ENCODE measurements at regions not wholly inside any gene's neighbourhood (a gene's known extent, or its start where the extent isn't known, plus 50 kb on each side); places are given as distances from the start of the nearest gene placed in this dataset.

- TF ChIP-seq CTCF (IDR thresholded peaks at IDR 0.05; ENCODE audit: extremely low read depth, insufficient read depth, missing control alignments), result no peak
- DNase-seq (ENCODE audit: low spot score), result no peak
- in situ Hi-C loops (cut with MboI; ENCODE audit: low pct_unique_long_range_greater_than_20kb, low sequenced_read_pairs, unreplicated experiment), result no loop called here
These were observed 181.9 kb upstream of the PPARGC1A start for GRCh38 chr4:24071612-24072372.

GRCh38 chr4:24070117-24070516 is 180.3 kb upstream of the PPARGC1A start:
- in situ Hi-C loops (cut with MboI; ENCODE audit: low pct_unique_long_range_greater_than_20kb, low sequenced_read_pairs, unreplicated experiment), result no loop called here
- DNase-seq (ENCODE audit: low spot score), result no peak
- no peak for TF ChIP-seq CTCF (IDR thresholded peaks at IDR 0.05; ENCODE audit: extremely low read depth, insufficient read depth, missing control alignments)

GRCh38 chr4:24067367-24068193 is 177.7 kb upstream of the PPARGC1A start:
- DNase-seq (ENCODE audit: low spot score), result no peak
- in situ Hi-C loops (cut with MboI; ENCODE audit: low pct_unique_long_range_greater_than_20kb, low sequenced_read_pairs, unreplicated experiment), result no loop called here

GRCh38 chr4:24065974-24066373 is 176.1 kb upstream of the PPARGC1A start:
- no peak for DNase-seq (ENCODE audit: low spot score)
- in situ Hi-C loops (cut with MboI; ENCODE audit: low pct_unique_long_range_greater_than_20kb, low sequenced_read_pairs, unreplicated experiment), result no loop called here
- TF ChIP-seq CTCF (IDR thresholded peaks at IDR 0.05; ENCODE audit: extremely low read depth, insufficient read depth, missing control alignments), result no peak

More at GRCh38 chr4:24067367-24068193, 177.7 kb upstream of the PPARGC1A start:
- TF ChIP-seq CTCF (IDR thresholded peaks at IDR 0.05; ENCODE audit: extremely low read depth, insufficient read depth, missing control alignments), result no peak

- DNase-seq (ENCODE audit: low spot score), result no peak
- in situ Hi-C loops (cut with MboI; ENCODE audit: low pct_unique_long_range_greater_than_20kb, low sequenced_read_pairs, unreplicated experiment), result no loop called here
- no peak for TF ChIP-seq CTCF (IDR thresholded peaks at IDR 0.05; ENCODE audit: extremely low read depth, insufficient read depth, missing control alignments)
These were observed 173.9 kb upstream of the PPARGC1A start for GRCh38 chr4:24063731-24064130.

GRCh38 chr4:24060932-24061331 is 171.1 kb upstream of the PPARGC1A start:
- no peak for TF ChIP-seq CTCF (IDR thresholded peaks at IDR 0.05; ENCODE audit: extremely low read depth, insufficient read depth, missing control alignments)
- in situ Hi-C loops (cut with MboI; ENCODE audit: low pct_unique_long_range_greater_than_20kb, low sequenced_read_pairs, unreplicated experiment), result no loop called here
- DNase-seq (ENCODE audit: low spot score), result no peak
